ENCODE measurements at regions not wholly inside any gene's neighbourhood (a gene's known extent, or its start where the extent isn't known, plus 50 kb on each side); places are given as distances from the start of the nearest gene placed in this dataset.
"Not testable (repeated sequence)": the region's sequence is repeated elsewhere in the genome, so short reads cannot be mapped to it uniquely, and the experiment has no call there.

GRCh38 chr5:71817891-71818290, 98.8 kb downstream of the CARTPT start:
- no peak overlapping the region for H3K27ac ChIP-seq
- no peak for DNase-seq (ENCODE audit: low read depth, low spot score)

GRCh38 chr5:71821029-71821428, 102.0 kb downstream of the CARTPT start:
- DNase-seq (ENCODE audit: low read depth, low spot score), result no peak

GRCh38 chr5:71822065-71822464, 103.0 kb downstream of the CARTPT start:
- not testable (repeated sequence) for DNase-seq (ENCODE audit: low read depth, low spot score)

More at GRCh38 chr5:71821029-71821428, 102.0 kb downstream of the CARTPT start:
- no peak overlapping the region for H3K27ac ChIP-seq

GRCh38 chr5:71825992-71826391, 106.9 kb downstream of the CARTPT start:
- H3K27ac ChIP-seq, result no peak overlapping the region
- DNase-seq (ENCODE audit: low read depth, low spot score), result no peak

More at GRCh38 chr5:71822065-71822464, 103.0 kb downstream of the CARTPT start:
- H3K27ac ChIP-seq, result not testable (repeated sequence)

- H3K27ac ChIP-seq, result peak overlapping the region; percentile 53
- no peak for DNase-seq (ENCODE audit: low read depth, low spot score)
These were observed 109.4 kb downstream of the CARTPT start for GRCh38 chr5:71828291-71829040.

GRCh38 chr5:71829206-71829605, 110.1 kb downstream of the CARTPT start:
- no peak for DNase-seq (ENCODE audit: low read depth, low spot score)
- H3K27ac ChIP-seq, result peak overlapping the region; percentile 53

GRCh38 chr5:71830681-71831539, 111.8 kb downstream of the CARTPT start:
- no peak for DNase-seq (ENCODE audit: low read depth, low spot score)
- peak overlapping the region; percentile 35 for H3K27ac ChIP-seq

GRCh38 chr5:71832812-71833715, 114.0 kb downstream of the CARTPT start:
- no peak overlapping the region for H3K27ac ChIP-seq
- no peak for DNase-seq (ENCODE audit: low read depth, low spot score)

GRCh38 chr5:71834601-71835000, 115.5 kb downstream of the CARTPT start:
- H3K27ac ChIP-seq, result no peak overlapping the region
- no peak for DNase-seq (ENCODE audit: low read depth, low spot score)

GRCh38 chr5:71836084-71836483, 117.0 kb downstream of the CARTPT start:
- no peak overlapping the region for H3K27ac ChIP-seq
- DNase-seq (ENCODE audit: low read depth, low spot score), result no peak

GRCh38 chr5:71836559-71837112, 117.6 kb downstream of the CARTPT start:
- no peak for DNase-seq (ENCODE audit: low read depth, low spot score)
- H3K27ac ChIP-seq, result no peak overlapping the region

- no peak for DNase-seq (ENCODE audit: low read depth, low spot score)
- H3K27ac ChIP-seq, result no peak overlapping the region
These were observed 119.2 kb downstream of the CARTPT start for GRCh38 chr5:71838286-71838685.

GRCh38 chr5:71839096-71839884, 120.2 kb downstream of the CARTPT start:
- no peak overlapping the region for H3K27ac ChIP-seq
- DNase-seq (ENCODE audit: low read depth, low spot score), result no peak

GRCh38 chr5:71841107-71841506, 122.0 kb downstream of the CARTPT start:
- no peak for DNase-seq (ENCODE audit: low read depth, low spot score)
- no peak overlapping the region for H3K27ac ChIP-seq

- DNase-seq (ENCODE audit: low read depth, low spot score), result no peak
- H3K27ac ChIP-seq, result no peak overlapping the region
These were observed 124.0 kb downstream of the CARTPT start for GRCh38 chr5:71843111-71843510.

- DNase-seq (ENCODE audit: low read depth, low spot score), result no peak
- no peak overlapping the region for H3K27ac ChIP-seq
These were observed 125.8 kb downstream of the CARTPT start for GRCh38 chr5:71844862-71845261.

- DNase-seq (ENCODE audit: low read depth, low spot score), result no peak
These were observed 140.4 kb downstream of the CARTPT start for GRCh38 chr5:71859515-71859914.

GRCh38 chr5:71860048-71860447, 141.0 kb downstream of the CARTPT start:
- DNase-seq (ENCODE audit: low read depth, low spot score), result no peak
- H3K27ac ChIP-seq, result no peak overlapping the region

More at GRCh38 chr5:71859515-71859914, 140.4 kb downstream of the CARTPT start:
- no peak overlapping the region for H3K27ac ChIP-seq

GRCh38 chr5:71861682-71862081, 142.6 kb downstream of the CARTPT start:
- no peak overlapping the region for H3K27ac ChIP-seq
- no peak for DNase-seq (ENCODE audit: low read depth, low spot score)
